ENCODE measurements at regions not wholly inside any gene's neighbourhood (a gene's known extent, or its start where the extent isn't known, plus 50 kb on each side); places are given as distances from the start of the nearest gene placed in this dataset.

DNA sequence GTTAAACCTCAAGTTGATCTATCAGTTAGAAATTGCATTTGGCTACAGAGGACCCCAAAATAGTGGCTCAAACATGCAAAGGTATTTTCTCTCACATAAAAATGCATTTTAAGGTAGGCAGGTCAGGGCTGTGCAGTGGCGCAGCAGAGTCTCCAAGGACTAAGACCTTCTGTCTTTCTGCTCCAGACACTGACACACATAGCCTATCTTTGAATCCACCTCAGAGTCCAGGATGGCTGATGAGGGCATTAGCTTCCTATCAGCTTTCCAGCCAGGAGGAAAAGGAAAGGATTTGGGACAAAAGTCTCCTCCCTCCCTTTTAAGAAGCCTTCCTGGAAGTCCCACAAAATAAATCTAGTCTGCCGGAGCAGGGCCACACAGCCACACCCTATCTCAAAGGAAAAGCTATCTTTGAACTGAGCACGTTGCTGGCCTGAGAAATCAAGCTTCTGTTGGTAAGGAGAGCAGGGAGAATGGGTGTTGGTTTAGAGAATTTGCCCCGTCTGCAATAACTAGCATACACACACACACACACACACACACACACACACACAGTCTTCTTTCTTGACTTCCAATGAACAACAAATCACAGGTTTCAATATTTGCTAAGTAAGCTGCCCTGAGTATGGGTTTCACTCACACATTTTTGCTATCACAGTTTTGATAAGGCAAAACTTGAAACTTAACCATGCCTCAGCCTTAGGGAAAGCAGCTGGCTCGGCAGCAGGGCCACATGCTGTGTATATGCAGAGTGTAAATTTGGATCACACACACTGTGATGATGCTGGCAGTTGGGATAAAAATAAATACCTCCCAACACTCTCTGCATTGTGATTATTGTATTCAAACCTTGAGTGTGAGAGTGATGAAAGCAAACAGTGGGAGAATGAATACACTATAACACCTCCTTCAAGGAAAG is 116.6 kb upstream of the MAP3K1 start:
- Histone ChIP-seq H3K4me1 (peaks cover 15 to 26% (median 19%) of the 10 kb centered on the region in 4 donors), H3K27ac (replicated peaks in 1 of 4) (no peak overlapping the region), H3K4me3 (no peak overlapping the region), H3K9me3 (no peaks in the 10 kb centered on the region), H3K36me3 (no peaks in the 10 kb centered on the region), H3K27me3 (no peaks in the 10 kb centered on the region)
- intact Hi-C loops (cut with DNase I): no loop called here
- DNase-seq (ENCODE audit: extremely low spot score): no peak
- TF ChIP-seq POLR2AphosphoS5 (IDR thresholded peaks at IDR 0.05) (no peak), POLR2A (IDR thresholded peaks at IDR 0.05; ENCODE audit: low read depth) (no peak), EP300 (IDR thresholded peaks at IDR 0.05) (no peak)
- TF ChIP-seq, protein P1, sequence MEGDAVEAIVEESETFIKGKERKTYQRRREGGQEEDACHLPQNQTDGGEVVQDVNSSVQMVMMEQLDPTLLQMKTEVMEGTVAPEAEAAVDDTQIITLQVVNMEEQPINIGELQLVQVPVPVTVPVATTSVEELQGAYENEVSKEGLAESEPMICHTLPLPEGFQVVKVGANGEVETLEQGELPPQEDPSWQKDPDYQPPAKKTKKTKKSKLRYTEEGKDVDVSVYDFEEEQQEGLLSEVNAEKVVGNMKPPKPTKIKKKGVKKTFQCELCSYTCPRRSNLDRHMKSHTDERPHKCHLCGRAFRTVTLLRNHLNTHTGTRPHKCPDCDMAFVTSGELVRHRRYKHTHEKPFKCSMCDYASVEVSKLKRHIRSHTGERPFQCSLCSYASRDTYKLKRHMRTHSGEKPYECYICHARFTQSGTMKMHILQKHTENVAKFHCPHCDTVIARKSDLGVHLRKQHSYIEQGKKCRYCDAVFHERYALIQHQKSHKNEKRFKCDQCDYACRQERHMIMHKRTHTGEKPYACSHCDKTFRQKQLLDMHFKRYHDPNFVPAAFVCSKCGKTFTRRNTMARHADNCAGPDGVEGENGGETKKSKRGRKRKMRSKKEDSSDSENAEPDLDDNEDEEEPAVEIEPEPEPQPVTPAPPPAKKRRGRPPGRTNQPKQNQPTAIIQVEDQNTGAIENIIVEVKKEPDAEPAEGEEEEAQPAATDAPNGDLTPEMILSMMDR (IDR thresholded peaks at IDR 0.05): no peak
- WGBS: 26% methylated on average over 5 of the region's 5 CpGs

GRCh38 chr5:56696900-56697299 is 118.4 kb upstream of the MAP3K1 start:
- no peak for DNase-seq (ENCODE audit: extremely low spot score)
- no peaks in the 10 kb centered on the region for H3K9me3 ChIP-seq
- H3K27me3 ChIP-seq: no peaks in the 10 kb centered on the region
- H3K36me3 ChIP-seq: no peaks in the 10 kb centered on the region
- H3K27ac ChIP-seq (replicated peaks in 1 of 4): no peak overlapping the region
- H3K4me3 ChIP-seq: no peak overlapping the region
- WGBS: 17% methylated on average over 1 of the region's 1 CpG
- H3K4me1 ChIP-seq: peaks cover 15 to 26% (median 19%) of the 10 kb centered on the region in 4 donors
- TF ChIP-seq POLR2AphosphoS5 (IDR thresholded peaks at IDR 0.05): no peak
- no peak for TF ChIP-seq EP300 (IDR thresholded peaks at IDR 0.05)
- TF ChIP-seq, protein P1 (IDR thresholded peaks at IDR 0.05): no peak
- TF ChIP-seq POLR2A (IDR thresholded peaks at IDR 0.05; ENCODE audit: low read depth): no peak
- intact Hi-C loops (cut with DNase I): no loop called here

GRCh38 chr5:56693220-56693579 is 122.1 kb upstream of the MAP3K1 start:
- intact Hi-C loops (cut with DNase I): no loop called here
- H3K4me1 ChIP-seq: peaks cover 0 to 9% (median 7%) of the 10 kb centered on the region in 4 donors
- no peak overlapping the region for H3K4me3 ChIP-seq
- no peak for TF ChIP-seq POLR2AphosphoS5 (IDR thresholded peaks at IDR 0.05)
- TF ChIP-seq, protein P1 (IDR thresholded peaks at IDR 0.05): no peak
- TF ChIP-seq POLR2A (IDR thresholded peaks at IDR 0.05; ENCODE audit: low read depth): no peak
- TF ChIP-seq EP300 (IDR thresholded peaks at IDR 0.05): no peak
- no peaks in the 10 kb centered on the region for H3K36me3 ChIP-seq
- no peak for DNase-seq (ENCODE audit: extremely low spot score)
- no peaks in the 10 kb centered on the region for H3K9me3 ChIP-seq
- H3K27me3 ChIP-seq: no peaks in the 10 kb centered on the region
- no peak overlapping the region for H3K27ac ChIP-seq (replicated peaks in 1 of 4)
- WGBS: 91% methylated on average over 5 of the region's 5 CpGs

- 80% methylated on average over 10 of the region's 10 CpGs for WGBS
- no peaks in the 10 kb centered on the region for H3K27me3 ChIP-seq
- no peak overlapping the region for H3K27ac ChIP-seq (replicated peaks in 1 of 4)
- intact Hi-C loops (cut with DNase I): no loop called here
- no peak for DNase-seq (ENCODE audit: extremely low spot score)
- peaks cover 0 to 6% (median 5%) of the 10 kb centered on the region in 4 donors for H3K4me1 ChIP-seq
- no peaks in the 10 kb centered on the region for H3K36me3 ChIP-seq
- no peak overlapping the region for H3K4me3 ChIP-seq
- no peaks in the 10 kb centered on the region for H3K9me3 ChIP-seq
- TF ChIP-seq POLR2AphosphoS5 (IDR thresholded peaks at IDR 0.05): no peak
- no peak for TF ChIP-seq POLR2A (IDR thresholded peaks at IDR 0.05; ENCODE audit: low read depth)
- TF ChIP-seq EP300 (IDR thresholded peaks at IDR 0.05): no peak
- TF ChIP-seq, protein P1 (IDR thresholded peaks at IDR 0.05): no peak
These were observed 122.8 kb upstream of the MAP3K1 start for GRCh38 chr5:56692359-56693219.
